K562 (cell line): ENCODE measurements at regions not wholly inside any gene's neighbourhood (a gene's known extent, or its start where the extent isn't known, plus 50 kb on each side); places are given as distances from the start of the nearest gene placed in this dataset.

ENCODE experiments used
- ARNT ChIP-seq, 2 experiments: fragments of 450-650 bp; IDR thresholded peaks; 2 replicates each; pipeline ENCODE4 v1.6.1; 2016; ENCODE audit warnings: mild to moderate bottlenecking in 1 of 2
- CCNT2 ChIP-seq: IDR thresholded peaks from 2 replicates; pipeline ENCODE4 v1.6.1; 2011; ENCODE audit warnings: borderline replicate concordance, low read depth, mild to moderate bottlenecking, moderate library complexity, mixed read lengths, low read length; ENCODE audit not compliant: insufficient read length; ENCODE audit errors: extremely low read depth
- CEBPB ChIP-seq: fragments of 450-650 bp; IDR thresholded peaks from 2 replicates; pipeline ENCODE4 v1.6.1; 2016; ENCODE audit warnings: missing genetic modification characterization, missing compliant biosample characterization
- EP300 ChIP-seq: IDR thresholded peaks from 2 replicates; pipeline ENCODE4 v1.6.1; 2012; ENCODE audit warnings: low read length, improper control_type of control experiment
- ERF ChIP-seq: fragments of 450-650 bp; formaldehyde crosslinking; IDR thresholded peaks from 2 replicates; pipeline ENCODE4 v1.4.0; 2020; ENCODE audit warnings: mild to moderate bottlenecking, mixed read lengths
- FOXM1 ChIP-seq, 2 experiments: fragments of 450-650 bp in 1 of 2; sonication (generic) in 1 of 2; formaldehyde crosslinking in 1 of 2; IDR thresholded peaks; 2 replicates each; pipeline versions ENCODE4 v1.6.1 to v1.9.0; 2017 to 2022; ENCODE audit warnings: low read depth in 2 of 2, mild to moderate bottlenecking in 2 of 2, missing genetic modification reagents in 1 of 2, moderate library complexity in 1 of 2
- NELFE ChIP-seq: IDR thresholded peaks from 2 replicates; pipeline ENCODE4 v1.6.1; 2011; ENCODE audit warnings: mild to moderate bottlenecking; ENCODE audit not compliant: insufficient read depth, insufficient read length
- NFIC ChIP-seq: fragments of 450-650 bp; IDR thresholded peaks from 2 replicates; pipeline ENCODE4 v1.6.1; 2017; ENCODE audit warnings: mild to moderate bottlenecking, inconsistent platforms
- SMAD4 ChIP-seq: fragments of 250-450 bp; sonication (Bioruptor Pico); conservative IDR thresholded peaks from 2 replicates; pipeline ENCODE4 v1.8.0; 2021; ENCODE audit warnings: inconsistent platforms, mild to moderate bottlenecking, moderate library complexity
- ZNF174 ChIP-seq: fragments of 250-450 bp; sonication (Bioruptor Pico); IDR thresholded peaks from 2 replicates; pipeline ENCODE4 v1.4.0; 2020; ENCODE audit warnings: mild to moderate bottlenecking
- ZNF586 ChIP-seq: fragments of 450-650 bp; formaldehyde crosslinking; conservative IDR thresholded peaks from 2 replicates; pipeline ENCODE4 v1.4.0; 2020; ENCODE audit warnings: mild to moderate bottlenecking, moderate library complexity
- TF ChIP-seq, protein P1 (sequence below), 2 experiments: fragments of 450-650 bp; formaldehyde crosslinking in 1 of 2; IDR thresholded peaks; 2 replicates each; pipeline versions ENCODE4 v1.4.0 to v1.6.1; 2014 to 2020; ENCODE audit warnings: mild to moderate bottlenecking in 2 of 2, borderline replicate concordance in 1 of 2, low read depth in 1 of 2
- TF ChIP-seq, protein P2 (sequence below): fragments of 250-450 bp; sonication (Bioruptor Pico); IDR thresholded peaks from 2 replicates; pipeline ENCODE4 v1.8.0; 2022; ENCODE audit warnings: inconsistent platforms
- TF ChIP-seq, protein P3 (sequence below): IDR thresholded peaks from 2 replicates; pipeline ENCODE4 v1.6.1; 2014; ENCODE audit warnings: antibody characterized with exemption
- TF ChIP-seq, protein P4 (sequence below): IDR thresholded peaks from 2 replicates; pipeline ENCODE4 v1.6.1; 2011; ENCODE audit warnings: borderline replicate concordance, low read depth, mild to moderate bottlenecking, moderate library complexity, low read length; ENCODE audit not compliant: insufficient read depth, poor library complexity, severe bottlenecking

DNA sequence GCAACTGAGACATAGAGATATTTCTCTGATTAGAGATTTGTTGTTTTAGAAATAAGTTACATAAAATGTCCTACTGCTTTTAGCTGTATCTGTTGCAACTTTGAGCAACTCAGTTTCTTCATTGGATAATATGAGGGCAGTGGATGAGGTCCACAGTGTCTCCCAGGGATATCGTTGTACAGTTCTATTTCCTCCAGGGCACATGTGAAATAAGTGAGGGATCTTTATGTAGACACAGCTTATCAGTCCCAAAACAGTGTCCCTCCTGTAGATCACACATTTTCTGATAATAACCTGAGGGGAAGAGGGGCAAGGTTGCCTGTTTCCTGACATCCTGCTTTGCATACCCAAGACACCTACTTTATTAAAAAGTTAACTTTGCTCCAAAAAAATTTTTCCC, 1231.2 kb upstream of the ZEB2 start (continued):
- TF ChIP-seq, protein P1, sequence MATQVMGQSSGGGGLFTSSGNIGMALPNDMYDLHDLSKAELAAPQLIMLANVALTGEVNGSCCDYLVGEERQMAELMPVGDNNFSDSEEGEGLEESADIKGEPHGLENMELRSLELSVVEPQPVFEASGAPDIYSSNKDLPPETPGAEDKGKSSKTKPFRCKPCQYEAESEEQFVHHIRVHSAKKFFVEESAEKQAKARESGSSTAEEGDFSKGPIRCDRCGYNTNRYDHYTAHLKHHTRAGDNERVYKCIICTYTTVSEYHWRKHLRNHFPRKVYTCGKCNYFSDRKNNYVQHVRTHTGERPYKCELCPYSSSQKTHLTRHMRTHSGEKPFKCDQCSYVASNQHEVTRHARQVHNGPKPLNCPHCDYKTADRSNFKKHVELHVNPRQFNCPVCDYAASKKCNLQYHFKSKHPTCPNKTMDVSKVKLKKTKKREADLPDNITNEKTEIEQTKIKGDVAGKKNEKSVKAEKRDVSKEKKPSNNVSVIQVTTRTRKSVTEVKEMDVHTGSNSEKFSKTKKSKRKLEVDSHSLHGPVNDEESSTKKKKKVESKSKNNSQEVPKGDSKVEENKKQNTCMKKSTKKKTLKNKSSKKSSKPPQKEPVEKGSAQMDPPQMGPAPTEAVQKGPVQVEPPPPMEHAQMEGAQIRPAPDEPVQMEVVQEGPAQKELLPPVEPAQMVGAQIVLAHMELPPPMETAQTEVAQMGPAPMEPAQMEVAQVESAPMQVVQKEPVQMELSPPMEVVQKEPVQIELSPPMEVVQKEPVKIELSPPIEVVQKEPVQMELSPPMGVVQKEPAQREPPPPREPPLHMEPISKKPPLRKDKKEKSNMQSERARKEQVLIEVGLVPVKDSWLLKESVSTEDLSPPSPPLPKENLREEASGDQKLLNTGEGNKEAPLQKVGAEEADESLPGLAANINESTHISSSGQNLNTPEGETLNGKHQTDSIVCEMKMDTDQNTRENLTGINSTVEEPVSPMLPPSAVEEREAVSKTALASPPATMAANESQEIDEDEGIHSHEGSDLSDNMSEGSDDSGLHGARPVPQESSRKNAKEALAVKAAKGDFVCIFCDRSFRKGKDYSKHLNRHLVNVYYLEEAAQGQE (IDR thresholded peaks at IDR 0.05; ENCODE audit: borderline replicate concordance): no peak
- TF ChIP-seq, protein P1 (CRISPR knock-in tag; IDR thresholded peaks at IDR 0.05; ENCODE audit: low read depth): no peak
- TF ChIP-seq ERF (CRISPR knock-in tag) (no peak), NFIC (peak; percentile 56; the same call in 1 of the 2 replicates), ZNF586 (CRISPR knock-in tag) (no peak), SMAD4 (CRISPR knock-in tag) (peak; percentile 59; the same call in 1 of the 2 replicates), CEBPB (tag) (peak; percentile 43; the same call in 1 of the 2 replicates), ARNT (IDR thresholded peaks at IDR 0.05) (0 out of 4 replicates have a peak, but pooled peaks of 1 of the 2 experiments have one; percentile 54), EP300 (peak; percentile 95), CCNT2 (peak; percentile 64), ZNF174 (CRISPR knock-in tag) (no peak), NELFE (no peak), FOXM1 (IDR thresholded peaks at IDR 0.05; ENCODE audit: low read depth) (peak; percentile 70; the same call in 1 of the 2 replicates), FOXM1 (CRISPR knock-in tag; IDR thresholded peaks at IDR 0.05; ENCODE audit: low read depth) (no peak)
- TF ChIP-seq, protein P2, sequence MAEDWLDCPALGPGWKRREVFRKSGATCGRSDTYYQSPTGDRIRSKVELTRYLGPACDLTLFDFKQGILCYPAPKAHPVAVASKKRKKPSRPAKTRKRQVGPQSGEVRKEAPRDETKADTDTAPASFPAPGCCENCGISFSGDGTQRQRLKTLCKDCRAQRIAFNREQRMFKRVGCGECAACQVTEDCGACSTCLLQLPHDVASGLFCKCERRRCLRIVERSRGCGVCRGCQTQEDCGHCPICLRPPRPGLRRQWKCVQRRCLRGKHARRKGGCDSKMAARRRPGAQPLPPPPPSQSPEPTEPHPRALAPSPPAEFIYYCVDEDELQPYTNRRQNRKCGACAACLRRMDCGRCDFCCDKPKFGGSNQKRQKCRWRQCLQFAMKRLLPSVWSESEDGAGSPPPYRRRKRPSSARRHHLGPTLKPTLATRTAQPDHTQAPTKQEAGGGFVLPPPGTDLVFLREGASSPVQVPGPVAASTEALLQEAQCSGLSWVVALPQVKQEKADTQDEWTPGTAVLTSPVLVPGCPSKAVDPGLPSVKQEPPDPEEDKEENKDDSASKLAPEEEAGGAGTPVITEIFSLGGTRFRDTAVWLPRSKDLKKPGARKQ: no peak
- TF ChIP-seq, protein P3, sequence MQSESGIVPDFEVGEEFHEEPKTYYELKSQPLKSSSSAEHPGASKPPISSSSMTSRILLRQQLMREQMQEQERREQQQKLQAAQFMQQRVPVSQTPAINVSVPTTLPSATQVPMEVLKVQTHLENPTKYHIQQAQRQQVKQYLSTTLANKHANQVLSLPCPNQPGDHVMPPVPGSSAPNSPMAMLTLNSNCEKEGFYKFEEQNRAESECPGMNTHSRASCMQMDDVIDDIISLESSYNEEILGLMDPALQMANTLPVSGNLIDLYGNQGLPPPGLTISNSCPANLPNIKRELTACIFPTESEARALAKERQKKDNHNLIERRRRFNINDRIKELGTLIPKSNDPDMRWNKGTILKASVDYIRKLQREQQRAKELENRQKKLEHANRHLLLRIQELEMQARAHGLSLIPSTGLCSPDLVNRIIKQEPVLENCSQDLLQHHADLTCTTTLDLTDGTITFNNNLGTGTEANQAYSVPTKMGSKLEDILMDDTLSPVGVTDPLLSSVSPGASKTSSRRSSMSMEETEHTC: no peak
- TF ChIP-seq, protein P4, sequence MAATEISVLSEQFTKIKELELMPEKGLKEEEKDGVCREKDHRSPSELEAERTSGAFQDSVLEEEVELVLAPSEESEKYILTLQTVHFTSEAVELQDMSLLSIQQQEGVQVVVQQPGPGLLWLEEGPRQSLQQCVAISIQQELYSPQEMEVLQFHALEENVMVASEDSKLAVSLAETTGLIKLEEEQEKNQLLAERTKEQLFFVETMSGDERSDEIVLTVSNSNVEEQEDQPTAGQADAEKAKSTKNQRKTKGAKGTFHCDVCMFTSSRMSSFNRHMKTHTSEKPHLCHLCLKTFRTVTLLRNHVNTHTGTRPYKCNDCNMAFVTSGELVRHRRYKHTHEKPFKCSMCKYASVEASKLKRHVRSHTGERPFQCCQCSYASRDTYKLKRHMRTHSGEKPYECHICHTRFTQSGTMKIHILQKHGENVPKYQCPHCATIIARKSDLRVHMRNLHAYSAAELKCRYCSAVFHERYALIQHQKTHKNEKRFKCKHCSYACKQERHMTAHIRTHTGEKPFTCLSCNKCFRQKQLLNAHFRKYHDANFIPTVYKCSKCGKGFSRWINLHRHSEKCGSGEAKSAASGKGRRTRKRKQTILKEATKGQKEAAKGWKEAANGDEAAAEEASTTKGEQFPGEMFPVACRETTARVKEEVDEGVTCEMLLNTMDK: no peak
